ENCODE measurements at regions not wholly inside any gene's neighbourhood (a gene's known extent, or its start where the extent isn't known, plus 50 kb on each side); places are given as distances from the start of the nearest gene placed in this dataset.
"Not testable (repeated sequence)": the region's sequence is repeated elsewhere in the genome, so short reads cannot be mapped to it uniquely, and the experiment has no call there.

- H3K36me3 ChIP-seq (ENCODE audit: insufficient read depth, insufficient read length, low read length) = no peaks in the 10 kb centered on the region
- H3K4me3 ChIP-seq (ENCODE audit: insufficient read length, low read depth) = no peak overlapping the region
- TF ChIP-seq SUZ12 (IDR thresholded peaks at IDR 0.05; ENCODE audit: extremely low read depth, insufficient read depth, insufficient read length) = no peak
- no peak for TF ChIP-seq YY1 (IDR thresholded peaks at IDR 0.05; ENCODE audit: insufficient read depth, insufficient read length)
- no peak for TF ChIP-seq ZNF274 (IDR thresholded peaks at IDR 0.05; ENCODE audit: low read depth, low read length)
- H3K27me3 ChIP-seq (ENCODE audit: insufficient read depth, insufficient read length) = no peaks in the 10 kb centered on the region
- H3K4me1 ChIP-seq (ENCODE audit: insufficient read depth, insufficient read length) = no peaks in the 10 kb centered on the region
- H3K9me3 ChIP-seq (ENCODE audit: insufficient read depth, low read length) = peaks cover 23% of the 10 kb centered on the region; the same call in 1 of the 2 replicates
- no peak for DNase-seq (ENCODE audit: low read depth, low spot score)
- no peak overlapping the region for H3K9ac ChIP-seq (ENCODE audit: insufficient read length, low read depth)
These were observed 174.2 kb upstream of the SLC38A2 start for GRCh38 chr12:46546634-46547273.

- not testable (repeated sequence) for H3K4me1 ChIP-seq (ENCODE audit: insufficient read depth, insufficient read length); H3K27me3 ChIP-seq (ENCODE audit: insufficient read depth, insufficient read length); H3K9ac ChIP-seq (ENCODE audit: insufficient read length, low read depth); H3K4me3 ChIP-seq (ENCODE audit: insufficient read length, low read depth); DNase-seq (ENCODE audit: low read depth, low spot score); H3K36me3 ChIP-seq (ENCODE audit: insufficient read depth, insufficient read length, low read length)
- peaks cover 23% of the 10 kb centered on the region; the same call in 1 of the 2 replicates for H3K9me3 ChIP-seq (ENCODE audit: insufficient read depth, low read length)
These were observed 170.8 kb upstream of the SLC38A2 start for GRCh38 chr12:46543378-46543795.

GRCh38 chr12:46538976-46539375, 166.4 kb upstream of the SLC38A2 start:
- H3K4me1 ChIP-seq (ENCODE audit: insufficient read depth, insufficient read length) = no peaks in the 10 kb centered on the region
- TF ChIP-seq SUZ12 (IDR thresholded peaks at IDR 0.05; ENCODE audit: extremely low read depth, insufficient read depth, insufficient read length) = no peak
- TF ChIP-seq YY1 (IDR thresholded peaks at IDR 0.05; ENCODE audit: insufficient read depth, insufficient read length) = no peak
- TF ChIP-seq ZNF274 (IDR thresholded peaks at IDR 0.05; ENCODE audit: low read depth, low read length) = no peak
- no peak for DNase-seq (ENCODE audit: low read depth, low spot score)
- no peak overlapping the region for H3K9ac ChIP-seq (ENCODE audit: insufficient read length, low read depth)
- no peak overlapping the region for H3K4me3 ChIP-seq (ENCODE audit: insufficient read length, low read depth)
- H3K9me3 ChIP-seq (ENCODE audit: insufficient read depth, low read length) = no peaks in the 10 kb centered on the region; the same call in 1 of the 2 replicates
- H3K36me3 ChIP-seq (ENCODE audit: insufficient read depth, insufficient read length, low read length) = no peaks in the 10 kb centered on the region
- no peaks in the 10 kb centered on the region for H3K27me3 ChIP-seq (ENCODE audit: insufficient read depth, insufficient read length)

- Histone ChIP-seq H3K36me3 (ENCODE audit: insufficient read depth, insufficient read length, low read length) (no peaks in the 10 kb centered on the region), H3K4me1 (ENCODE audit: insufficient read depth, insufficient read length) (no peaks in the 10 kb centered on the region), H3K4me3 (ENCODE audit: insufficient read length, low read depth) (no peak overlapping the region), H3K27me3 (ENCODE audit: insufficient read depth, insufficient read length) (no peaks in the 10 kb centered on the region), H3K9me3 (ENCODE audit: insufficient read depth, low read length) (no peaks in the 10 kb centered on the region; the same call in 1 of the 2 replicates), H3K9ac (ENCODE audit: insufficient read length, low read depth) (no peak overlapping the region)
- no peak for DNase-seq (ENCODE audit: low read depth, low spot score)
- no peak for TF ChIP-seq ZNF274 (IDR thresholded peaks at IDR 0.05; ENCODE audit: low read depth, low read length)
- no peak for TF ChIP-seq SUZ12 (IDR thresholded peaks at IDR 0.05; ENCODE audit: extremely low read depth, insufficient read depth, insufficient read length)
- TF ChIP-seq YY1 (IDR thresholded peaks at IDR 0.05; ENCODE audit: insufficient read depth, insufficient read length) = no peak
These were observed 164.9 kb upstream of the SLC38A2 start for GRCh38 chr12:46537387-46537955.

GRCh38 chr12:46536316-46536715, 163.7 kb upstream of the SLC38A2 start:
- H3K36me3 ChIP-seq (ENCODE audit: insufficient read depth, insufficient read length, low read length); DNase-seq (ENCODE audit: low read depth, low spot score); H3K9me3 ChIP-seq (ENCODE audit: insufficient read depth, low read length); H3K4me3 ChIP-seq (ENCODE audit: insufficient read length, low read depth); H3K9ac ChIP-seq (ENCODE audit: insufficient read length, low read depth); H3K4me1 ChIP-seq (ENCODE audit: insufficient read depth, insufficient read length); H3K27me3 ChIP-seq (ENCODE audit: insufficient read depth, insufficient read length): not testable (repeated sequence)

GRCh38 chr12:46535907-46536306, 163.3 kb upstream of the SLC38A2 start:
- Histone ChIP-seq H3K27me3 (ENCODE audit: insufficient read depth, insufficient read length) (no peaks in the 10 kb centered on the region), H3K9ac (ENCODE audit: insufficient read length, low read depth) (no peak overlapping the region), H3K4me1 (ENCODE audit: insufficient read depth, insufficient read length) (no peaks in the 10 kb centered on the region), H3K4me3 (ENCODE audit: insufficient read length, low read depth) (no peak overlapping the region), H3K36me3 (ENCODE audit: insufficient read depth, insufficient read length, low read length) (no peaks in the 10 kb centered on the region), H3K9me3 (ENCODE audit: insufficient read depth, low read length) (peaks cover 11% of the 10 kb centered on the region; the same call in 1 of the 2 replicates)
- TF ChIP-seq ZNF274 (IDR thresholded peaks at IDR 0.05; ENCODE audit: low read depth, low read length) = no peak
- TF ChIP-seq SUZ12 (IDR thresholded peaks at IDR 0.05; ENCODE audit: extremely low read depth, insufficient read depth, insufficient read length) = no peak
- no peak for TF ChIP-seq YY1 (IDR thresholded peaks at IDR 0.05; ENCODE audit: insufficient read depth, insufficient read length)
- no peak for DNase-seq (ENCODE audit: low read depth, low spot score)

GRCh38 chr12:46535376-46535775, 162.8 kb upstream of the SLC38A2 start:
- Histone ChIP-seq H3K27me3 (ENCODE audit: insufficient read depth, insufficient read length) (no peaks in the 10 kb centered on the region), H3K4me3 (ENCODE audit: insufficient read length, low read depth) (no peak overlapping the region), H3K4me1 (ENCODE audit: insufficient read depth, insufficient read length) (no peaks in the 10 kb centered on the region), H3K36me3 (ENCODE audit: insufficient read depth, insufficient read length, low read length) (no peaks in the 10 kb centered on the region), H3K9ac (ENCODE audit: insufficient read length, low read depth) (no peak overlapping the region), H3K9me3 (ENCODE audit: insufficient read depth, low read length) (peaks cover 14% of the 10 kb centered on the region; the same call in 1 of the 2 replicates)
- TF ChIP-seq SUZ12 (IDR thresholded peaks at IDR 0.05; ENCODE audit: extremely low read depth, insufficient read depth, insufficient read length) (no peak), ZNF274 (IDR thresholded peaks at IDR 0.05; ENCODE audit: low read depth, low read length) (no peak), YY1 (IDR thresholded peaks at IDR 0.05; ENCODE audit: insufficient read depth, insufficient read length) (no peak)
- no peak for DNase-seq (ENCODE audit: low read depth, low spot score)

All from NT2/D1 (cell line).